HG02840 (cell line): ENCODE measurements at regions not wholly inside any gene's neighbourhood (a gene's known extent, or its start where the extent isn't known, plus 50 kb on each side); places are given as distances from the start of the nearest gene placed in this dataset.
A peak's percentile ranks its signal among the peaks of the same experiment; 100 is the strongest.

ENCODE experiments used
- ATAC-seq: cut with Tn5 transposase; IDR thresholded peaks from one replicate; pipeline ENCODE4 v1.9.1; 2021; ENCODE audit warnings: mild to moderate bottlenecking, moderate library complexity, moderate number of reproducible peaks; ENCODE audit not compliant: unreplicated experiment, low FRiP score

DNA sequence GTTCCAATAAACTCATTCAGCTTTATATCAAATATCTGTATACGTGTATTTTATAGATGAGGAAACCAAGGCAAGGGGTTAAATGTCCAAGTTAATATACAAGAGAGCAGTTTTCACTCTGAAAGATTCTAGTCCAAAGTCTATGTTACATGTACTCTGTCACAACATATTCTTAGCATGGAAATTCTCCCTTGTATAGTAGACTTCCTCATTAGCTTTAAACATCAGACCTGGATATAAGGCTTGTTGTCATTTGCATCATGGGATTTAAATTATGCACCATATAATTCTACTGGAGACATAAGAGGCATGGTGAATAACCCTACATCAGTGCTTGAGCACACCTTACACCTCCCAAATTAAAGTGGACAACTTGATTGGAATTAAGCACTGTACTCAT lies 681.9 kb upstream of the CCDC179 start:
- no peak for ATAC-seq

DNA sequence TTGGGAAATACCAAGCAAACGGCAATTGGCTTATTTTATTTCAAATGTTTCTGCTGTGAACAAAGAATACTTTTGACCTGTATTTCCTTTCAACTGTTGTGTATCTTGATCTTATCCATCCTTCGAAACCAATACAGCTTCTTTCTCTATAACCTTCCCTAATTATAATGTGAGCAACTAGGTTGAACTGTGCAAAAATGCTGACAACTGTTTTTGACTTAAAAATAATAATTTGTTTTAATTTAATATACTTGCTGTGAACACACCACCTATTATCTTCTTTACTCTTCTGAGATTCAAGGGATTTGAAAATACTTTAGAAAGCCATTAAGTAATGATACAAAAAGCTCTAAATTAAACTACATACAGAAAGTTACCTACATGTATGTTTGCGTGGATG lies 682.5 kb upstream of the CCDC179 start:
- ATAC-seq = no peak

DNA sequence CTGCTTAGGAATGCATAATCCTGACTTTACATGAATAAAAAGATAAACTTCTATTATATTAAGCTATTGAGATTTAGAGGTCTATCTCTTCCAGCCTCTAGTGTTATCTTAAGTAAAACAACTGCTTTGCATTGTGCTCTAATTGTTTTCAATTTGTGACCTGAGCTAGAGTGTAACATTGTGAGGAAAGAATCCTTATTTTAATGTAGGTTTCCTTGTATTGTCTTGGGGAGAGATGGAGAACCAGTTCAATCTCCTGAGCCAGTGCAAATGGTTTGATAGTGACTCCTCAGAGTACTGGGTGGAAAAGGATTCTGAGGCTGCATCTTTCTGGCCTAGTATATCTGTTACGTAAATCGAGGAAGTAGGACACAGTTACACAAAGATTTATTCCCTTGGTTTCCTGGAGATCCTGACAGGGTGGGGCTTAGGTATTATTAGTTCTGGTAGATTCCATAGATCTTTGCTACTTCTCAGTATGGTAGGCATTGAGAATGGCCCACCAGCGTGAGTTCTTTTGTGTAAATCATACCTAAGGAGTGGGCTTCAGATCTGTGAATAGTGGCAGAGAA lies 683.5 kb upstream of the CCDC179 start:
- no peak for ATAC-seq

DNA sequence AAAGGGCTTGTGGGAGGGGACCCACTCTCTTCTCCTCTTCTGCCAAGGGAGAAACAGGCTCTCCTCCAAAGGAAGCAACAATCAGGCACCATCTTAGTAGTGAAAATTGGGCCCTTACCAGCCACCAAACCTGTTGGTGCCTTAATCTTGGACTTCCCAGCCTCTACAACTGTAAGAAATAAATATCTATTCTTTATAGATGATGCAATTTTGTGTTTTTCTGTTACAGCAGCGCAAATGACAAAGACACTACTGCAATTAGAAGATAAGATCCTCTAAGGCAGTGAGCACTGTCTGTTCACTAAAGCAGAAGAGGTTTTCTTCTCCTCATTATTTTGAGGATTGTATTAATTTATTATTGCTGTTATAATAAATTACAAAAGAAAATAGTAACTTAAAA lies 691.4 kb upstream of the CCDC179 start:
- ATAC-seq = no peak

DNA sequence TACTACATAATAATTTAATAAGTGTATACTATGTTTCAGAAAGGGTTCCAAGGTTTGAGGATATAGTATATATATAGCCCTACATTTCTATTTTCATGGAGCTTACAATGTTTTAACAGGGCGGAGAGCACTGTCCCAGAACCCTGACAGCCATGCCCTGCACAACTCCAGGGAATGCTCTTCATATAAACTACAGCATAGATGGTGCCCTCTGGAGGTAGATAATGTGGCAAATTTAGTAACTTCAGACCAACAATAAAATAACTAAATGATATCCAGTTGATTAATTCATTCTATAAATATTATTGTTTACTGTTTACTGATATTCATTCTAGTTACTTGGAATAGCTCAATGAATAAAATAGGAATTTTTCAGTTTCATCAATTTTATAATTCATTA lies 693.7 kb upstream of the CCDC179 start:
- ATAC-seq = no peak

DNA sequence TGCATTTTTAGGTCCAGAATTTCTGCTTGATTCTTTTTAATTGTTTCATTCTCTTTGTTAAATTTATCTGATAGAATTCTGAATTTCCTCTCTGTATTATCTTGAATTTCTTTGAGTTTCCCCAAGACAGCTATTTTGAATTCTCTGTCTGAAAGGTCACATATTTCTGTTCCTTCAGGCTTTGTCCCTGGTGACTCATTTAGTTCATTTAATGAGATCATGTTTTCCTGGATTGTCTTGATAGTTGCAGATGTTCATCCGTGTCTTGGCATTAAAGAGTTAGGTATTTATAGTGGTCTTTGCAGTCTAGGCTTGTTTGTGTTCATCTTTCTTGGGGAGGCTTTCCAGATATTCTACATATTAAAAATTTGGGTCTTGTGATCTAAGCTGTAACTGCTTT lies 694.8 kb upstream of the CCDC179 start:
- ATAC-seq = no peak

DNA sequence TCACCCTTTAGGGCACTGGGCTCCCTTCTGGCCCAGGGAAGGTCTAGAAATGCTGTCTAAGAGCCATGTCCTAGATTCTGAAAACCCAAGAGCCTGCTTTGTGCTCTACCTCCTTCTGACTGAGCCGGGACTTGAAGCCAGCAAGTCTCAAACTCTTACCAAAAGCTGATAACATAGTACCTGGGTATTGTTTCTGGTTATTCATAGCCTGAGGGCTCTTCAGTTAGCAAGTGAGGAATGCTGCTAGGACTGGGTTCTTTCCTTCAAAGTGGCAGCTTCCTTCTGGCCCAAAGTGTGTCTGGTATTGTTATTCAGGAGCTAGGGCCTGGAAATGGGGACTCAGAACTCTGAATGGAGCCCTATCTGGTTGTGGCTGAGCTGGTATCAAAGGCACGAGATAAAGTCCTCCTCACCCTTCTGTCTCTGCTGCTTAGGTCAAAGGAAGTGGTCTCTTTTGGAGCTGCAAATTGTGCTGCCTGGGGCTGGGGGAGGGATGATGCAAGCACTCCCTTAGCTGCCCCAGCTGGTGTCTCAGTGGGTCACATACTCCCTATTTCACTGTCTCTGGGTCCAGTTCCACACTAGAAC lies 696.0 kb upstream of the CCDC179 start:
- ATAC-seq = no peak

DNA sequence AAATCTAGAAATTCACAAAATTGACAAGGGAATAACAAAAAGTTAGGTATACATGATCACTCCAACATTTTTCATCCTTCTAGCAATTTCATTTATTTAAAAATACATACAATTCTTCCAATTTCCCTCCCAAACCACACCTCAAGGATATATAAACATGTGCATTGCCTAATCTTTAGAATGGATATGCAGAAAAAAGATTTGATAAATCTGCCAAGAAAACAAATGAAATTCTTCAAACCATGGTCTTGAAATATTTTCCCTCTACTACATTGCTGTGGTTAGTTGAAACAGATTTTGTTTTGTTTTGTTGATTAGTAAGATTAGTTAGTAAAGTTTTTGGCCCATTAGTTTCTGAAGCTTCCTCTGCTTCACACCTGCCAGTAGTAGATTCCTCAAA lies 703.3 kb upstream of the CCDC179 start:
- no peak for ATAC-seq

DNA sequence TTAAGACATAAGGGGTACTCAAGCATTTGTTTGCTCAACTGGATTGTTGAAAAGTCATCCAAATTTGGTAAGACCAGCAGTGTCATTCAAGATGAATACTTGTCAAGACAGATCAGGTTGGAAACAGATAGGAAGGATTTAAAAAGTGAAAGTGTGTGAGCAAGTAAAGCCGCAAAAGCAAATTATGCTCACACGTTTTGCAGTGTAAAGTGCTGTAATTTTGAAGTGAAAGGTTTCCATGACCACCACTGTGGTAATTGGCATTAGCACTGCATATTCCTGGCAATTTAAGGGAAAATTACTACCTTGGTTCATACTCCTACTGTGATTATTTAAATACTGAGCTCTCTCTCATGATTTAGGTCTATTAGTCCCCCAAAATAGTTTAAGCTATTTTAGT lies 704.1 kb upstream of the CCDC179 start:
- ATAC-seq = no peak

DNA sequence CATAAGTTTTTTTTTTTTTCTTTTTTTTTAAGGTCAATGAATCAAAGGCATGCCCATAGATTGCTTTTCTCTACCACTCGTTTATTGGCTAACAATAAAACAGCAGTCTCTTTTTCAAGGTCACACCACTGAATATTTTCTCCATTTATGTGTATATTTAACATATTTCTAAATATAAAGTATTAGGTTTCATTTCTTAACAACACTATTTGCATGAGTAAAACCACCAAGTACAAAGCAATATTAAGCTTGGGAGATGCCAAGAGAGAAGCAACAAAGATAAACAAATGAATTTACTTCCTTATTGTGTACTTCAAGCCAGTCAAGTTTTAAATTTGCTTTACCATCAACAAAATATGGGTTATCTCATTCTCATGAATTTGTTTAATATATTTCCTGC lies 708.9 kb upstream of the CCDC179 start:
- peak; percentile 36 for ATAC-seq

DNA sequence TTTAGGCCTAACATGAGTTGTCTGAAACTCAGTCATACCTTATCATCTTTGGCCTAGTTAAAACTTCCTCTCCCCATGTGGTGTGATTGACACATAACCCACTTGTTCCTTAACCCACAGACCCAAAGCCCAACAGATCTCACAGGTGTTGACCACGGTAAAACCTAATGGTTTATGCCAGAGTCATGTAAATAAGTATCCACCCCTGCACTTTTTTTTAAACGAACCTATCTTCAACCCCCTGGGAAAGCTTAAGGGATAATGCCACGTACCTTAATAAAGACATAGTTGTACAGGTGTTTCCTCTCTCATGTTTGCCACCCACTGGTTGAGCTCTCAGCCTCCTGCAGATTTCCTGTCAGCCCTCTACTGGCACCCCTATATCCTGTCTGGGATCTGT lies 709.3 kb upstream of the CCDC179 start:
- ATAC-seq = peak; percentile 79

DNA sequence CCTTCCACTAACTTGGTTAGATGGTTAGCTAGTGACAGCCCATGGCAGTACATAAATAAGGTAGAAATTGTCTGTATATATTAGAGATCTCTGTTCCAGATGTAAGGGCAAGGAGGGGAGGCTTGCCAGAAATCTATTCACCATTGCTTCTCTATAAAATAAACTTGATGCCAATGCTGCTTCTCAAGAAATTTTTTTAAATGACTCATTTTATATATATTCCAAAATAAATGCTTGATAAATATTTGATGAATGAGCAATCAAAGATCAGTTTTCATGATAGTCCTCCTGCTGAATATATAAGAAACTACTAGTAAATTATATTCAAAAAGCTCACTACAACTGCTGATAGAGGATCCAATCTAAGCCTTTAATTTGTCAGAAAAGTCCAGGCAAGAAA lies 710.6 kb upstream of the CCDC179 start:
- no peak for ATAC-seq

DNA sequence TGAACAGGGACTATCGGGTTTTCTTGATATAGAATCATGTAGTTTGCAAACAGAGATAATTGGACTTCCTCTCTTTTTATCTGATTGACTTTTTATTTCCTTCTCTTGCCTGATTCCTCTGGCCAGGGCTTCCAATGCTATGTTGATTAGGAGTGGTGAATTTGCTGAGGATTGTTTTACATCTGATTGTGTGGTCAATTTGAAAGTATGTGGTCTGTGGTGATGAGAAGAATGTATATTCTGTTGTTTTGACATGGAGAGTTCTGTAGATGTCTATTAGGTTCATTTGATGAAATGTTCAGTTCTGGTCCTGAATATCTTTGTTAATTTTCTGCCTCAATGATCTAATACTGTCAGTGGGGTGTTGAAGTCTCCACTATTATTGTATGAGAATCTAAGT lies 713.2 kb upstream of the CCDC179 start:
- no peak for ATAC-seq

DNA sequence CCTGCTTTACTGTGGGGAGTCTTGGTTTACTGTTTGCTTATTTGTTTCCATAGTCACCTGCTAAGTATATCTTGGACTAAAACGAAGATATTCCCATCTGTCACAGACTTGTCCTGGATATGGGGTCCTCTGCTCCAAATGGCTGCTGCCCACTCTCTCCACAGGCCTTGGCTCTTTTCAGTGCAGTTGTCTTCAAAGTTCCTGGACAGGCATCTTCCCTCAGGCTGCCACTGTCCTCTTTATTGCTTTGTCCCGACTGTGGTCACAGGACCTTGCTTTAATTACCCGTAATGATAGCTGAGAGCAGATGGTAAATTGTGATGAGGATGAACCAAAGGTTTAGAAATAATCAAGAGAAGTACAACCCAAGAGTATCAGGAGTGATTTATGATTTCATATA lies 713.9 kb upstream of the CCDC179 start:
- no peak for ATAC-seq

DNA sequence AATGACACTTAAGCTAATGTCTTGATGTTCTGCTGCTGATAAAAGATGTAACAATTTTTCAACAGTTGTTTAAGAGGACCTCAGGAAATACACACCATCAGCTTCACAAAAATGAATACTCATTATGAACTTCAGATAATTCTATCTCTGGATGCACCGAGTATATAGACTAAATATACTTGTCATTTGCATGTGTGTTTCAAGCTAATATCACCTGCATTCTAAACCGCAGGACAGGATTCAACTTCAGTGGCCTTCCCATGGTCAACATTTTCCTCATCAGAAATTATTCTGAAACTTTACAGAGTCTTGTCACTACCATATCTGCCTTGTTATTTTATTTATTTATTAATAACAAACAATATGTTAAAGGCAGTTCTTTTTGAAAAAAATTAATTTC lies 717.0 kb upstream of the CCDC179 start:
- ATAC-seq = no peak

DNA sequence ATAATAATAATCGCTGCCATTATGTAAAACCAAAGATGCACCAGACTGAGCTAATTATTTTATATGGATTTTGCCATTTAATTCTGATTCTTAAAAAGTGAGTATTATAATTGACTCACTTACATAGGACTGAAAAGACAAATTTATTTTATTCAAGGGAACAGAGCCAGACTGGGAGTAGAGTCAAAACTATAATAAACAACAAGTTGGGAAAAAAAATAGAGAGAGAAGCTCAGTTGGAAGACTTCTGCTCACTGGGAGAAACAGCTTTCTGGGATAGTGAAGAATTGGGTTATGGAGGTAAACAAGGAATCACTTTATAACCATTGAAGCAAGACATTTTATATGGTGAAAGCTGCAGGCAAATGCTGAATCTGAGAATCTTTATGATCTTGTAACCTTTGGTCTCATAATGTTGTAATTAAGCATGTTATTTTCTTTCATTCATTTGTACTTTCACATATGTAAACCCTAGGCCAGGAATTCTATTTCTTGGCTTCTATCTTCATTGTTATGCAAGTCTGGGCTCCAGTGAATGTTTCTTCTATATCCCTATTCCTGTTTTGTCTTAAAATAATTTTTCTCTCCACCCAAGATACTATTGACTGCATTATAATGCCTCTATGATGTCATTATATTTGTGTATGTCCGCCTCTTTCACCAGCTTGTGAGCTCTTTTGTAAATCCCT lies 725.3 kb upstream of the CCDC179 start:
- ATAC-seq = no peak

DNA sequence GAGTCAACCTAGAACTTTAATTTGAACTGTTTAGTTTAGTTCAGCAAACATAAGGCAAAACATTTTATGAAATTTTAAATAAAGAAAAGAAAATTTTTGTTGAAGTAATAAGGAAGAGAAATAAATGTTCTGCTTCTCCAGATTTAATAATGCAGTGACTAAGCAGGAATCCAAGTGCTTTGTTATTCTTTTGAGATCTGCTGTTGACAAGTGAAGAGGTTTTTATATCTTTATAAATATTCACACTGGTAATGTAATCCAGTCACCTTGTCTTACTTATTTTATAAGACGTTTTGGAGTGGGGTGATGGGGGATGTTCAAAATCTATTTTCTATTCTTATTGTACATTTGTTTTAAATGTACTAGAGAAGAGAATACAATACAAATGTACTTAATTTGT lies 725.9 kb upstream of the CCDC179 start:
- ATAC-seq = no peak

DNA sequence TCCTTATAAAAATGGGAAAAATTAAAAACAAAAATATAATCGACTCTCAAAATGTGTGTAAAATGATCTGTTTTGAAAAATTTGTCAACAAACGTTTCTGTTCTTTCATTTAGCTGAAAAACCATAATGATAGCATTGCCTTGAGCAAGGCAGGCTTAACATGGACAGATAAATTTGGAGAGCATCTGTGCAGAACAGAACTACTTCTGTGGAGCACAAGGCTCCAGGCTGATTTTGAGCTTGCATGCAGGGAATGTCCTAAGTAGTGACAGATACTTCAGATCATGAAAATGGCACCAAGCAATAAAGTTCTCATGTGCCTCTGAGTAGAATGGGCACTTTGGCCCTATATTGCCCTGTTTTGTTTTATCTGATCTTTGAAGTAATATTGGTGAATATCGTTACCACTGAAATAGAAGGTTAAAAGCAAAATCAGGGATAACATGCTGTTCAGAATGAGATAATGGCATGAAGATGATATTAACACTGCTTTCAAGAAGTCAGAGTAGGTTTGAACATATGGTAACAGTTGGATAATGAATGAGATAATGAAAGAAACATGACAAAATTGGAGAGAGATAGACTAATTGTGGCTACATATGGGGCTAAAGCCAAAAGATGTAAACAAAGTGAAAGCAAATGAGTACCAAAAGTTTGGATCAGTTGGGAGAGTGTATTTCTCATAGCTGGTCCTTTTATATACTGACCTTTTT lies 730.5 kb upstream of the CCDC179 start:
- no peak for ATAC-seq

DNA sequence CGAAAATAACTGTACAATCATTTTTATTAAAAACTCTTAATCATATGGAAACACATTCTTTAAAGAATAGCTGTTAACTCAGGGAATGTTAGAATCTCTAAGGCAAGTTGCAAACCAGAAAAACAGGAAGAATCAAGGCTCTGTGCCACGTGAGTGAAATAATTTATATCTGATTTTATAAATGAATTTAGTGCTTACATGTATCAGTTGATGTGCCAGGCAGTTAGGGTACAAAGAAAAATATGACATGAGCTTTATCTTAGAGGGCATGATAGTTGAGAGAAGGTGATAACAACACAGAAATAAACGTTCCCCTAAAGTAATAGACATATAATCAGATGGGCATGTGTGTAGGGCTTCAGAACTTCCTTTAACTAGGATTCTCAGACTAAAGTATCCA lies 734.5 kb upstream of the CCDC179 start:
- ATAC-seq = no peak

DNA sequence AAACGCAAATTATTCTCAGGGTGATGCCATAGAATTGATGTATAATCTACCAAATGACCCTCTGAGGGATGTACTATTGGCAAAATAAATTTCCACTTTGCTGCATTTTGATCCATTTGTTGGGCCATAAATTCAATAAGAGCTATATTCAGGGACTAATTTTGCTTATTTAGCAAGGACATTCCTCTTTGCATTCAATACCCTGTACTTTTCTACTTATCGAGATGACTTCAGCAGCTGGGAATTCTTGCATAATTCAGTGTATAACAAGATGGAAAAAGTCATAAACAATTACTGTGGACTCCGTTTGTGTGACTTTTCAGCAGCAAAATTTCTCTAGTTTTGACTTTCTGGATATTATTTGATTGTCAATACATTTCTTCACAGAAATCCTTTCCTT lies 744.7 kb upstream of the CCDC179 start:
- ATAC-seq = no peak

DNA sequence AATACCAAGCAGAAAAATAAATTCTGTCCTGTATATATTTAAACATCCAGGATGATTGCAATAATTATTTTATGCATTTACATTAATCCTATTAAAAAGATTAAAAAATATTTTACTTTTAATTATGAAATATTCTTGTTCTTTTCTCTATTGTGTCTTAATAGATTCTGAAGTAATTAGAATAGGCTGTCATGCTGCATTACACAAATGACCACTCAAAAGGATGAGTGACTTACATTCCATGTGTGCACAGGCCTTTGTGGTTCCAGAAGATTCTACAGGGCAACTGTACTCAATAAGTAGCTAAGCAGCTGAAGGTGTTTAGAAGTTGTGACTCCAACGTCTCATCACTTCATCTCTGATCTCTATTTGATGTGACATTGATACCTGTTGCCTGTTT lies 745.9 kb upstream of the CCDC179 start:
- no peak for ATAC-seq

DNA sequence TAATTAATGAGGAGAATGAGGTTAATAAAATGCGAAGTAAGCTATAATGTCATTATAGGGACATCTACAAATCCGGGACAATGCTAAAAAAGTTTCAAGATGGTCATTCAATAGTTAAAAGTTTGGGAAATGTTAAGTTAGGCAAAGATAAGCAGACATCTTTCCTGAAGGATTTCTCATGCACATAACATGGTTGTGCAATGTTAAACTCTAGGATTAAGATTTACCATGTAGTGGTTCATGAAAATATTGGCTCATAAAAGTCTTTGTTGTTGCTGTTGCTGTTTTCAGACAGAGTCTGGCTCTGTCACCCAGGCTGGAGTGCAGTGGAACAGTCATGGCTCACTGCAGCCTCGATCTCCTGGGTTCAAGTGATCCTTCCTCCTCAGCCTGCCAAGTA lies 751.5 kb upstream of the CCDC179 start:
- no peak for ATAC-seq
